NOMO-1 treated with dmso at 0.1 percent for 144 hours (cell line): ENCODE measurements at regions not wholly inside any gene's neighbourhood (a gene's known extent, or its start where the extent isn't known, plus 50 kb on each side); places are given as distances from the start of the nearest gene placed in this dataset.

Source experiments
- DNase-seq: peaks from one replicate; lab custom pipeline; 2025; ENCODE audit not compliant: unreplicated experiment; lab: John Stamatoyannopoulos, UW

DNA sequence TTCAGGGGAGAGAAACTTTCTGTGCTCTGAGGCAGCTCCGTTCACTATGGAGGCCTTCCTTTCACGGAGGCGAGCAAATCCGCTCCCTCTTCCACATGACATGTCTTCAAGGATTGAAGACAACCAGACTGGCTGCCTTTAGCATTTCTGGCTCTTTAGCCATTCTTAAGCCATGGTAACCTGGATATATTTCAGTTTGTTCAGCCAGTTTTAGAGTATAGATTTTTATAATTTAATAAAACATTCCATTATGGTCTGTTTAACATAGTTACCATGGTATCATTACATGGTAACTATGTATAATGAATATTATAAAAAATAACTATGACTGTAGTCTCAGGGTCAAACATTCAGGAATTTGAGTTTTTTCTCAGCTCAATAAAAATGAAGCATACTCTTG, 54.2 kb upstream of the NFIA start:
- no peak for DNase-seq

DNA sequence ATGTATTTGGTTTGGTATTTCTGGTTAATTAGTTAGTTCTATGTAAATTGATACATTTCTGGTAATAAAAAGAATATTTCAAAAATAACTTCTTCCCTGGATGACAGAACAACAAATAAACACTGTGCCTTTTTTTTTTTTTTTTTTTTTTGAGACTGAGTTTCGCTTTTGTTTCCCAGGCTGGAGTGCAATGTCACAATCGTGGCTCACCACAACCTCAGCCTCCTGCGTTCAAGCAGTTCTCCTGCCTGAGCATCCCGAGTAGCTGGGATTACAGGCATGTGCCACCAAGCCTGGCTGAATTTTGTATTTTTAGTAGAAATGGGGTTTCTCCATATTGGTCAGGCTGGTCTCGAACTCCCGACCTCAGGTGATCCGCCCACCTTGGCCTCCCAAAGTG, 64.3 kb upstream of the NFIA start:
- peak; percentile 4 for DNase-seq

DNA sequence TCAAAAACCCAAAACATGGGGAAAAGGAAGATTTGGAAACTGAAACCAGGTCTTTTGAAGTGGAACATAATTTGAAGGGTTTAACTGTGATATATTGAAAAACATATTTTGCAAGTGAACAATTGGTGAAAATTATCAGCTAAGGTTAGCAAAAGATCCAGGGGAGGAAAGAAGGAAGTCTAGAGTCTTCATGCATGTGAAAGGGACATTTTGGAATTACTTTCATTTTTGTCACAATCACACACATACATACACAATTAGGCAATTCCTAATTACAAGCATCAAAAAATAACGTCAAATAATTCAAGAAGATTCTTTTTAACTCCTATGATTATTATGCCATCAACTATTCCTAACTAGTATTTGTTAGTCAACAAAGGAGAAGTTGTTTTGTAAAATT, 64.7 kb upstream of the NFIA start:
- DNase-seq: no peak

DNA sequence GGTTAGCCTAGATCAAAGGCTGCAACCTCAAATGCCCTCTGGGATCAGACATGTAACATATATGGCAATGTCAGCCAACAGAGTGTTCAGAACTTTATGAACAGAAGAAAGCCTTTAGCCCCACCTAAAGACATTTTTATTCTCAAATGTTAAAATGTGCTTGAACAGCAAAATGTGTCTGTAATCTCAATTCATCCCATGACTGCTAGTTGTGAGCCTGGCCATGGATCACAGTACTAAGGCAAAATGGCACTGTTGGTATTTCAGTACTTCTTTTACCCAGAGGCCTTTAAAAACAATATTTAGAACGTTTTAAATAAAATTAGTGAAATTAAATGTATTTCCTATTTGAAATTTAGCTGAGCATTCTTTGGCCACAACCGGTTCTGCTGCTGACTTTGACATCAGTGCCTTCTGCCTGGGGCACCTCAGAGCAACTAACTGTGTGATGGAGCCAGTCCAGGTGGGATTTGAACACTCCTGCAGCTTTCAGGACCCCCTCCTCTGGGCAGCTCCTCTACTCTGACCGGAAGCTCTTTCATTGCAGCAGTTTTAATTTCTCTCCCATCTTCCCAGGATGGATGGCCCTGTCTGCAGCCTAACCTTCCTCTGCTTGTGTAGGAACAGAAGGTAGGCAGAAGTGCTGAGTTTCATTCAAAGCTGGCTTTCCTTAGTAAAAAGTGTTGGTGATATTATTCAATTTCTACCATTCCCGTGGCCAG, 68.3 kb upstream of the NFIA start:
- DNase-seq: no peak

DNA sequence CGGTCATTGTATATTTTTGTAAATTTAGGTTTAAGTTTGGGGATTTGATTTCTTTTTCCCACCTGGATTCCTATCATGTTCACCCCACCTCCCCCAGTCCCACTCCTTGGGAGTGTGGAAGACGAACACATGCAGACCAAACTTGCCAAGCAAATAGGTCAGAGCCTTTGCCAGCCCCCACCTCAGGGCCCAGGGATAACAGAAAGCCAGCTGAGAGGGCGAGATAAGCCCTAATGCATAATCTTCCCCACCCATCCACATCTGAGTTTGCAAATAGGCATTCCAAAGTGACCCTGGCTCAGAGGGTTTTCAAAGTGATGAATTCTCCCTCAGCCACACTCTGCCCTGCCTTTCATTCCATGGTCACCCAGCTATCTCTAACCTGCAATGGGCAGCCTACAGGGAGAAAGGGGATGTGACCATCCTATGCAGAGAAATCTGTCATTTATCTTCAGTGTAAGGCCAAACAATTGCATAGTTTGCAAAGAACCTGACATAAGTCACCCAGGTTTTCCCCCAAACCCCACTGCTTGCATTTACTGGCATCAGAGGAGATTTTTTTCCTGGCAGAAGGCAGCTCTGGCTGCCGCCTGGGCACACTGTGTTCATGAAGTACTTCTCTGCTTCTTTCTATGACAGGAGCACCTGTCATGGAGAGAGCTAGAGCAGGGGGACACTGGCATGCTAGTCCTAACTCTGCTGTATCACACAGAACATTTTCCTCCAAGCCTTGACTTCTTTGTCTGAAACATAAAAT, 69.0 kb upstream of the NFIA start:
- DNase-seq: no peak

DNA sequence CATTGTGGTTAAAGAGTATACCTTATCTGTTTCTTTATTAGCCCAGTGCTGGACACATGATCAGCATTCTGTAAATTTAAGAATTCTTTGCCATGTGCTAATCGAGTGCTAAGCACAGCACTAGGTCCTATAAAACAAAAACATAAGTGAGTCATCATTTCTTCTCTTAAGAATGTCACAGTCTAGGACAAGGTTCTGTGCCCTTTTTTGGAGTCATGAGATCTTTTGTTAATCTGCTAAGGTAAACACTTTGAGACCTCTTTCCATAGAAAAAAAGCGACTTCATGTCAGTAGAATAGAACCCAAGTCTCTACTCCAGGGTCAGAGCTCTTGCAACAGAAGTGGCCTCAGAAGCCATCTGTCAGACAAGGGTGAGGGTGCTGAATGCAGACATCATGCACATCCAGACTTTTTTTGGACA, 70.0 kb upstream of the NFIA start:
- no peak for DNase-seq

DNA sequence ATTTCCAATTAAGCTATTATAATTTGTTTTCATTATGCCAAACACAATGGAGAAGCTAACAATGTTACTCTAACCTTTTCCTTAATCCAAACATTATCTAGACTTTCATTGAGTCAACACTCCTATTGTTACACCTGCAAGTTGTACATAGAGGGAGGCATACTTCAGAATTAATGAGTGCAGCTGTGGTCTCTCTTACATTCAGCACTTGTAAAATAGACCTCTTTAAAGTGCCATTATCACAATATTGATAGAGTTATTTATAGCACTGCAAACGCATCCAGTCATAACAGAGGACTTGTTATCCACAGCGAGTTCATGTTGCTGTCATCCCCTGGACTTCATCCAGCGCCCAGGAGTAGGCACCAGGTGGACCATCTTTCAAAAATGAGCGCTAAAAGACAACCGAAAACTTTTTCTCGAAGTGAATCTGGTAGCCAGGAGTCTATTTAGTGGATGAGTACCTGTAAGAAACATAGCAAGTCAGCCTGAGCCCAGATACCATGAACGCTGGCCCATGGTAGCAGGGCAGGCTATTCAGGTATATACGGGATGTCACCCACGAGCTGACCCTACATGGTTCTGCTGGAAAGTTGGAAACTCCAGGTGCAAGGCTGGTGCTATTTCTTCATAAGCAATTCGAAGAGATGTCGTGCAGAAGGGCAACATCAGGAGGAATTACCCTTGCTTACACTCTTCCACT, 70.6 kb upstream of the NFIA start:
- DNase-seq: no peak

DNA sequence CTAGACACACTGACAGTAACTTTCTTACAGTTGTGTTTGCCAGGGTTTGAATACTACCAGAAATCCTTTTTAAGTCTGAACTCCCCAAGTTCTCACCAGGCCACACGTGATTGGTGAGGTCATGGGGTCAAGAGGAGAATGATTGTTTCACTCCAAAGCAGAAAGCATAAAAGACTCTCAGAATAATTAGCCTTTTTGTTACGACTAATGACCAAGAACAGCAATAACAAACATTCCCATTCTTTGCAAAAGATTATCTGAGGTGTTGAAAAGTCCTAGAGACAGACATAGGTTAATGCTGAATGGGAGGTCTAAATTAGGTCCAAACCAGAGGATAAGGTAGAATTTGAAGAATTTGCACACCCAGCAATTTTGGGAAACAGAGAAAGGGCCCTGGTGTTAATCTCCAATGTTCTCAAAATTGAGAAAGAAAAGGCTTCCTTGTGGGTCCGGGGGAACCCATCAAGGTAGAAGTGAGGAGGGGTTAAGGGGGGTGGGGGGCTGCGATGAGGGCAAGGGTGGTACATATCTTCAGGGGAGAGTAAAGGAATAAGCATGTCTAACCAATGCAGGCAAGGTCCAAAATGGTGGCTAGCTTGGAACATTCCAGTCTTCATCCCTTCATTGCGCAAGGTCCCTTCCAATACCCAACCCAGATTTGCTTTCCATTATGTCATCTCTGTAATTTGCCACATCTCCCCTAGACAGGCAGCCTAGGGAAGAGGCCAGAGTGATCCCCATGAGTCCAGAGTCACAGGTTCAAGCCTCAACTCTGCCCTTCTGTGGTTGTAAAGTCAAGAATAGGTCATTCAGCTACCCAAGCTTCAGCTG, 74.6 kb upstream of the NFIA start:
- no peak for DNase-seq

DNA sequence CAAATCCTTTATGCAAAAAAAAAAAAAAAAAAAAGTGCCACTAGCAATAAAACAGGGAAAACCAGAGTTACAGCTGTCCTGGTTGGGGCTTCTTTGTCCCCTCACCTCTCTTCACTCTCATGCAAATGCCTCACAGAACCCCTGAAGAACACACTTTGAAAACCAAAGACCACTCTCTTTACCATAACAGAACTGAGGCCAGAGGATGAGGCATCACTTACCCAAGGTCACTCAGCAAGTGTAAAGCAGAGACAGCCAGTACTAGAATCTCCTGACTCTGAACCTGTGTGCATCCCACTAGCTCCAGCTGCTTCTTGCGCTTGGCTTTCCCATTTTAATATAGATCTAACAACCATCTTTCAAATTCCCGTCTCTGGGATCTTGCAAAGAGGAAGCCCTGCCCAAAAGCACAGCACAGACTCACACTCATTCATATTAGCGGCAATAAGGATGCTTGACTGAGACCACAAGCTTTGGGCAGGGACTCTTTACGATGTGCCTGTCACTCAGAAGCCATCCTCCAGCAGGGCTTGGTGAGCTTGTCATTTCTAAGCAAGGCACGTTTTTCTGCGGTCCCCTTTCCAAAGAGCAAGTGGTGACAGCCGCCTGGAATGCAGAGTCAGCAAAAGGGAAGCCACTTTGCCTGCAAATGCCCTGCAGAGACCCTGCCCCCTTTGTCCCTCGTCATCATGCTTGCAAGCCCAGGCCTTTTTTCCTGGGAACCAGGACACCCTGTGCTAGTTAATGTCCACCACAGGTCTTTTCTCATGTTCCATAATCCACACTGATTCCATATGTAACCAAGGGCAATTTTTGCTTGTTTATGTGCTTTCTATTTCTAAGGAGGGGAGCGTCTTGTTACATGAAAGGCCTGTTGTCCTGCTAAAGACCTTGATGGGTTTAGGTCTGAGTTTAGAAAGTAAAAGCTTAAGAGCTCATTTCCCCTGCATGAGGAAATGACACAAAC, 76.5 kb upstream of the NFIA start:
- no peak for DNase-seq

DNA sequence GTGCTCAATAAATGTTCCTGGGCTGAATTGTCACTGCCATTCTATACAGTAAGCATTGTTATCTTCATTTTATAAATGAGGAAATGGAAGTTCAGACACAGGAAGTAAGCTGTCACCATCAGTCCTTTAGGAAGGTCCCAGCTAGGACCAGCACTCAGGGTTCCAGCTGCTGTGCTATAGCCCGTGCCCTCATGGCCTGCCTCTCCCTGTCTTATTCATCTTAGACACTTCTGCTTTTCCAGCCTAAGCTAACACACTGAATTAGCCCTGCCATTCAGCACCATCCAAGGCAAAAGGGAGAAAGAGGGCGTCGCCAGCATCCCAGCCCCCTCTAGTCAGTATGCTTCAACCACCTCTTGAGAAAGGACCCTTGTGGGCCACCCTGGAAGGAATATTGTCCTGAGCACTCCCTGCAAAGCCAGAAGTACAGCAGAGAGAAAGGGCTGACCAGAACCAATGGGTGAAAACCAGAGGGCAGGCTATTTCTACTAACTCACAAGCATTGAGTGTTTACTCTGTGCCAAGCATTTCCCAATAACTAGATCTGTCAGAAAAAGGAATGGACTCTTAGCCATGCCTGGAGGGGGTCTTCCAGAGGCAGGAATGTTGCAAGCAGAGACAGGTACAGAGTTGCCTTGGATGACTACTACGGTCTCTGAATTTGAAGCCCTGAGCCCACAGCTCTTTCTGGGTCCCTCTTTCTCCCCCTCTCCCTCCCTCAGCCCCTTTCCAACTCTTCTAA, 77.9 kb upstream of the NFIA start:
- DNase-seq: no peak

DNA sequence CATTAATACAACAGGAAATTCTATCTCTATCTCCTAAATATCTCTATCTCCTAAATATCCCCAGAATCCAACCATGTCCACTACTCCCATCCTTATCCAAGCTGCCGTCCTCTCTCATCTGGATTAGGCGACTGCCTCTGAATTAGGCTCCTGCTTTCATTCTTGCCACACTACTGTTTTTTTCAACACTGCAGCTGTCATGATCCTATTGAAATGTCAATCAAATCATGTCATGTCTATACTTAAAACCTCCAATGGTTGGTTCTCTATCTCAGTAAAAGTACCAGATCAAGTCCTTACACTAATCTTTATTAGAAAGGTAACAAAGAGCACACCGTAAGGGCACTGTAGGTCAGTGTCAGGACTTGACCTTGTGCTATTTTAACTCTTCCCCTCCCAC, 82.0 kb upstream of the NFIA start:
- no peak for DNase-seq

DNA sequence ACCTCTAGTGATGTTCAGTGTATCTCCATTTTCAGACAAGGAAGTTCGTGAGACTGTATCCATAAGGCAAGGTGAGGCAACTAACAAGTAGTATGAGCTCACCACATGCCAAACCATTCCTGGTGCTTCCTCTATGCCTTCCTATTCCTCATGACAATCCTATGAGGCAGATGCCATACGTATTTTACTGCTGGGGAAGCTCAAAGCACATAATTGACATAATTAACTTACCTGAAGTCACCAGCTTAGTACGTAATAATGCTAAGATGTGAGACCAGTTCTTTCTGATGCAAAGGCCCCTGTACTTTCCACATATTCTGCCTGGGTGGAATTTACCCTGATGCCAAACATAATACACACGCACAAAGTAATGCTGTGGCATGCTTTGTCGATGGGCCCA, 83.6 kb upstream of the NFIA start:
- no peak for DNase-seq

DNA sequence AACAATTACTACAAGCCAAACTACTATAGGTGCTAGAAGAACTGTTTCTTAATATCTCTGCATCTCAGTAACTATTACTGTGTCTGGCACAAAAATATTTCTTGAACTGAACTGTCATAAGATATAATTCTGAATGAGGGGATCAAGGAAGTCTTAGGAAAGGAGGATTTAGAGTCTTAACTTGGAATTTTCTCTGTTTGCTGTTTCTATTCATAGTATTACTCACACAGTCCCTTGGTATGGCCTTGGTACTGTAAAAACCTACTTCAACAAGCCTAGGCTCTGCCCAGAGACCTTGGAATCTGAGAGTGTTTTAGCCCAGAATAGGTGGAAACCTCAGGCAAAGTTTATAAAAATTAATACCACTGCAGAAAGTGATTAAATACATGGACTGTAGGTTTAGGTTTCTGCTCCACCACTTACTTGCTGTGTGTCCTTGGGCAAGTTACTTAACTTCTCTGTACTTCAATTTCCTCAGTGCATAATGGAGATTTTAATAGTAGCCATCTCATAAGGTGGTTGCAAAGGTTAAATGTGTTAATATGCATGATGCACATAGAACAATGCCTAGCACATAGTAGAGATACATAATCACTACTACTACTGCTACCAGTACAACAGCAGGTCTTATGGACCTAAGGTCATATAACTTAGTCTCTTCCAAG, 87.4 kb upstream of the NFIA start:
- DNase-seq: no peak

DNA sequence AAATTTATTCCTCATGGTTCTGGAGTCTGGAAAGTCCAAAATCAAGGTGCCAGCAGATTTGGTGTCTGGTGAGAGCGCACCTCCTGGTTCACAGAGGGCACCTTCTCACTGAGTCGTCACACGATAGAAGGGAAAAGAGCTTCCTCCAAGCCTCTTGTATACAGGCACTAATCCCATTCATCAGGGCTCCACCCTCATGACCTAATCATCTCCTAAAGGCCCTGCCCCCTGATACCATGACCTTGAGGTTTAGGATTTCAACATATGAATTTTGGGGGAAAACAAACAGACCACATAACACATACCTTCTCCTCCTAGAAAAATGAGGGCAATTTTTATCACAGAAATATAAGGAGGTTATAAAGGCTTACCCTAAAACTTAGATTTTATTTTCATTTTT, 88.0 kb upstream of the NFIA start:
- DNase-seq: no peak

DNA sequence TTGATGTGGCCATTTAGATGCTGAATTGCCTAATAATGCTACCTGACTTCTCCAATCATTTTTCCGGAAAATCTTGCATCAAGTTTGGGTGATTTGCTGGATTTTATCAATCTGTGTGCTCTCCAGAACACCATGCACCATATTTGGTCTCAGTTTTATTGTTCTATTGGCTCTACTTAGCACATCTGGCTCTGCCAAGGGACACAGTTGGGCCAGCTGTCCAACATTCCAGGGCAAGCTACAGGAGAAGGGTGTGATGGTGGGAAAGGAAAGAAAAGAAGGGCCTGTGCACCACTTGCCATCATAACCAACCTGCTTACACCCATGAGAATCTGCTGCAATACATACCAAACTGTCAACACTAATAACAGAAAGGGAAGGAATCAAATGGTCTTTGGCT, 90.2 kb upstream of the NFIA start:
- DNase-seq: no peak

DNA sequence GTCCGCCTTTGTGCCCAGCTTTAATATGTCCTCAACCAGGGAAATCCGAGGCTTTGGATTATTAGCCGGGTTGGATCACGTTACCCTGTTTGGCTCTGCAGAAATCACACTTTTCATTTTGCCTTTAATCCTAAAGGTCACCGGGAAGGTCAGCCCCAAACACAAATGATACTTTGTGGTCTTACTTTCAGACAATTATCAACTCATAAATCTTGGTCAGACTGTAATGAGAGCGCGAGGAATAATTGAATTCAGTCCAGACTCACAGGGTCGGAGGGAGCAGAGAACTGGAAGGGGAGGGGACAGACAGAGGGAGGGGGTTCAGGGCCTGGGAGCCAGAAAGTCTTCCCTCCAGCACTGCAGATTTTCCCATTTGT, 91.7 kb upstream of the NFIA start:
- DNase-seq: no peak

DNA sequence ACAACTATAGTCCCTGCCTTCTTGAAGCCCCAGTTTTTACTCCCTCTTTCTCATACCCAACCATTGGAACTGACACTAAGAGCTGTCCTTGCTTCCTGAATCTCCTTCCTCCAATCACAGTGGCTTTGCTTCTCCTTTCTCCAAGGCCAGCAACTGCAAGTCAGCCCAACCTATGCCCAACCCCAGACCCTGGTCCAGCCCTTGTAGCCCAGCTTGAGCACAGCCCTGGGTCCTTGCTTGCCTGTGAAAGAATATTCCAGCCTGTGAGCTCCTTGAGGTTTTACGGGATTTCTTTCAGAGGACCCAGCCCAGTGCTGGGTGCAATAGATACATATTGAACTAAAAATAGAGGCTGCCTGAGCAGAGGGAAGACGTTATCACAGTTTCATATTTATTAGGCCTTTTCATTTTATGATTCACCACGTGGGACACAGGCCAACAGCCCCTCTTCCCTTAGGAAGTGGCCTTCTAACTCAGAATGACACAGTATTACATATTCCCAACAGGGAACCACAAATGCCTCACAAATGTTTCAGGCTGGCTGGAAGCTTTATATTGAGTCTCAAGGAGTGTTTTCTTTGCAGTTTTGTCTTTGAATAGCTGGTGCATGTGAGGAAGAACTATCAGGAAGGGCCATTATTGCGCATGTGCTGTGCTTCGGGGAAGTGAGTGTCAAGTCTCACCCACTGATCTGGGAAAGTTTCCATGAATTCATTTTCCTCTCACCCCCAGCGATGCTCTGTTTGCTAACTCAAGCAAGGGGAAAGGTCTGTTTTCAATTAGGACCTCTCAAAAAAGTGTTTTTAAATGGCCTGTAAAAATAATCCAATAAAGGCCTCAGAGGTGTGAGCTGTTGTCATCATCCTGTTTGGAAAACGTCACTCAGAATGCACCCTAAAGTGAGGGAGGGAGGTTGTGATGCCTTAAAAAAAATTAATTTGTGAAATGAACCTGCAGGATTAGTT, 92.3 kb upstream of the NFIA start:
- DNase-seq: no peak

DNA sequence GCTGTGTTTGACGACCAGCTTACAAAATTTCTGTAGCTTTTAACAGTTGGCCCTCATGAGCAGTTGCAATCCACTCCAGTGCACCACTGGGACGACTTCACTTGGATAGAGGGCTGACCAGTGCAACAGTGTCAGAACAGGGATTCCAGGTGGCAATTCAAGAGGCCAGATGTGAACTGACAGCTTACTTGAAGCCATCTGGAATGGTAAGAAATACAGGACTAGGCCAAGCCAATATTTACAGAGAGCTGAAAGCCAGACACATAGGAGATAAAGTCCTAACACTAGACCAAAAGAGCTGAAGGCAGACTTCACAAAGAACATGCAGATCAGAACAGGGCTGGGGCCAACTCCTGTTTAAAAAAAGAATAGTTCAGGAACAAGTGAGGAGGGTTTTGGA, 93.5 kb upstream of the NFIA start:
- DNase-seq: no peak
